HAP-1 (cell line): ENCODE measurements at regions not wholly inside any gene's neighbourhood (a gene's known extent, or its start where the extent isn't known, plus 50 kb on each side); places are given as distances from the start of the nearest gene placed in this dataset.
"Not testable (repeated sequence)": the region's sequence is repeated elsewhere in the genome, so short reads cannot be mapped to it uniquely, and the experiment has no call there.

Experiments used
- DNase-seq, 2 experiments: peaks; one replicate each; pipeline ENCODE4 v3.0.0-alpha.2; 2016 to 2020; ENCODE audit warnings: low spot score in 2 of 2
- H3K27me3 ChIP-seq: fragments of 250-450 bp; sonication (Bioruptor Pico); 2 replicates; pipeline ENCODE4 v1.5.1; 2020; ENCODE audit warnings: low read depth, mild to moderate bottlenecking, moderate library complexity
- H3K36me3 ChIP-seq: fragments of 250-450 bp; sonication (Bioruptor Pico); replicated peaks from 2 replicates; pipeline ENCODE4 v1.5.1; 2020; ENCODE audit warnings: mild to moderate bottlenecking
- H3K4me1 ChIP-seq: fragments of 250-450 bp; sonication (Bioruptor Pico); 2 replicates; pipeline ENCODE4 v1.5.1; 2020; ENCODE audit warnings: mild to moderate bottlenecking
- H3K4me3 ChIP-seq: fragments of 250-450 bp; sonication (Bioruptor Pico); 2 replicates; pipeline ENCODE4 v1.5.1; 2020; ENCODE audit warnings: mild to moderate bottlenecking, moderate library complexity
- H3K9me3 ChIP-seq: fragments of 250-450 bp; sonication (Bioruptor Pico); 2 replicates; pipeline ENCODE4 v1.5.1; 2020; ENCODE audit warnings: mild to moderate bottlenecking, moderate library complexity
- in situ Hi-C: fragments of 300-500 bp; cut with MboI; formaldehyde crosslinking; loops from 3 replicates; pipeline ENCODE4 v1.14.3; 2020; ENCODE audit warnings: low sequenced_read_pairs, inconsistent platforms, mixed read lengths

DNA sequence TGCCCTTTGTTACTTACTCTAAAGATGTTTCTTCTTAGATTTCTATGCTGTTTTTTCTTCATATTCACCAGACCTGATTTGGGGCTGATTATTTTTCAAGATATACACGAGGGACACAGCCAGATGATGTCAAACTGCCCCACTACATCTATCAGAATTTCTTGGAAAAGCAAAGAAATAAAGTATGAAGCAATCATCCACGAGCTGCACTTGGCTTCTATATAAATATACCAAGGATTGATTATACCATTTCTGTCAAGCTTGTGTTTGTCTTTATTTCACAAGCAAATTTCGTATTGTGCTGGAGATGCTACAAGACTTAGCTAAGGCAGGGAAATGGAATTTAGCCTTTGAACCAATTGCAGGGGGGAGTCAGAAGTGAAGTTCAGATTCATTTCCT, 715.1 kb upstream of the NR2F2 start:
- in situ Hi-C loops, result no loop called here
- Histone ChIP-seq H3K4me3 (no peak overlapping the region), H3K27me3 (no peaks in the 10 kb centered on the region), H3K36me3 (no peaks in the 10 kb centered on the region), H3K4me1 (no peaks in the 10 kb centered on the region), H3K9me3 (no peaks in the 10 kb centered on the region)
- DNase-seq, result no peak

- no peak overlapping the region for H3K4me3 ChIP-seq
- no peaks in the 10 kb centered on the region for H3K27me3 ChIP-seq
- in situ Hi-C loops, result no loop called here
- DNase-seq, result no peak
- no peaks in the 10 kb centered on the region for H3K9me3 ChIP-seq
- no peaks in the 10 kb centered on the region for H3K4me1 ChIP-seq
- no peaks in the 10 kb centered on the region for H3K36me3 ChIP-seq
Observed at GRCh38 chr15:95616306-95616705, 714.2 kb upstream of the NR2F2 start.

- H3K4me1 ChIP-seq, result no peaks in the 10 kb centered on the region
- H3K4me3 ChIP-seq, result no peak overlapping the region
- in situ Hi-C loops, result no loop called here
- no peak for DNase-seq
- H3K36me3 ChIP-seq, result no peaks in the 10 kb centered on the region
- no peaks in the 10 kb centered on the region for H3K9me3 ChIP-seq
- H3K27me3 ChIP-seq, result no peaks in the 10 kb centered on the region
Observed at GRCh38 chr15:95620934-95621579, 709.4 kb upstream of the NR2F2 start.

DNA sequence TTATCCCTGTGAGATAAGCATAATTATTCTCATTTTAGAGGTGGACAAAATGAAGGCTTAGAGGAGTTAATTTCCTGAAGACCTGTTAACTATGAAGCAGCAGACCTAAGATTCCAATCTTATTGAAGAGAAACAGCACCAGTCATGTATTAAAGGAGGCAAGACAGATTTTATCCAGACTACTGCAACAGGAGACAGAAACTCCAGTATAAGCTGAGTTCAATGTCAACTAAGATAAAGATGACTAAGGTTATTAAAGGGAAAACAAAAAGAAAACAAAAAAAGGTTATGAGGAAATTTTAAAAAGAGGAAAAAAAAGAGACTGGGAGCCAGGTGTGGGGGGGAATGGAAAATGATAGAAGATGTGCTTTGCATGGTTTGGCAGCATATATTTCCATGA, 707.7 kb upstream of the NR2F2 start:
- DNase-seq, result no peak
- no peaks in the 10 kb centered on the region for H3K36me3 ChIP-seq
- no peaks in the 10 kb centered on the region for H3K27me3 ChIP-seq
- H3K4me1 ChIP-seq, result no peaks in the 10 kb centered on the region
- H3K9me3 ChIP-seq, result no peaks in the 10 kb centered on the region
- in situ Hi-C loops, result no loop called here
- H3K4me3 ChIP-seq, result no peak overlapping the region

GRCh38 chr15:95624100-95624499, 706.4 kb upstream of the NR2F2 start:
- no peaks in the 10 kb centered on the region for H3K27me3 ChIP-seq
- H3K4me1 ChIP-seq, result no peaks in the 10 kb centered on the region
- in situ Hi-C loops, result no loop called here
- no peaks in the 10 kb centered on the region for H3K36me3 ChIP-seq
- DNase-seq, result no peak
- no peak overlapping the region for H3K4me3 ChIP-seq
- H3K9me3 ChIP-seq, result no peaks in the 10 kb centered on the region

DNA sequence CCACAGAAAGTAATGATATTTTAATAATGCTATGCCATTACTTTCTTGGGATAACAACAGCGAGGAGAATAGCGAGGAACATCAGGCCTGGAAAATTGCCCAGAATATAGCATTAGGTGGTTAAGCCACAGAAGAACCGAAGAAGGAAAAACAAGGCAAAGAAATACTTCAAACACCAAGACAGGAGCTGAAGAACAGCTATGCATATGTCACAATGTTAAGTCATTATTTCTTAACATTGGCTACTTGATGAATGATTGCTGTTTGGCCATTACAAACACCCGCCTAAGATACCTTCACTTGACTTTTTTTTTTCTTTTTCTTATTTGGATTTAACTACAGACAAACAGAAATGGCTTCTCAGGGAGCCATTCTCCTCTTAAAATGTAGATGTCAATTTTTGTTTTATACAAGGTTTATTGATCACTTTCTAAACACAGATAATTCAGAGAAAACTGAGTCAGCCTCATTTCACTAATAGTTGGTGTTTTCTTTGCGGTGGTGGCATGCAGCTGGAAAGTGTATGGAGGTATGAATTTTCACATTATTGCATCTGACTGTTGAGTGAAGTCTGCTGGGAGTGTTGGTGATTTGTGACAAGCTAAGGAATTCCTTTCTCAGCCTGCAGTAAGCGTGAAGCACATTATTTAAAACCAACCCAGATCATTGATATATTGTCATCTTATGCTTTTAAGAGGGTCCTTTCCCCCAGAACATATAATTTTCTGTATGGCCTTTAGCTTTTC, 705.7 kb upstream of the NR2F2 start:
- no peak overlapping the region for H3K4me3 ChIP-seq
- DNase-seq, result no peak
- H3K4me1 ChIP-seq, result no peaks in the 10 kb centered on the region
- H3K36me3 ChIP-seq, result no peaks in the 10 kb centered on the region
- no peaks in the 10 kb centered on the region for H3K9me3 ChIP-seq
- in situ Hi-C loops, result no loop called here
- no peaks in the 10 kb centered on the region for H3K27me3 ChIP-seq

GRCh38 chr15:95626501-95627361, 703.8 kb upstream of the NR2F2 start:
- H3K4me3 ChIP-seq, result no peak overlapping the region
- in situ Hi-C loops, result no loop called here
- no peaks in the 10 kb centered on the region for H3K4me1 ChIP-seq
- no peaks in the 10 kb centered on the region for H3K9me3 ChIP-seq
- DNase-seq, result no peak
- no peaks in the 10 kb centered on the region for H3K36me3 ChIP-seq
- H3K27me3 ChIP-seq, result no peaks in the 10 kb centered on the region

DNA sequence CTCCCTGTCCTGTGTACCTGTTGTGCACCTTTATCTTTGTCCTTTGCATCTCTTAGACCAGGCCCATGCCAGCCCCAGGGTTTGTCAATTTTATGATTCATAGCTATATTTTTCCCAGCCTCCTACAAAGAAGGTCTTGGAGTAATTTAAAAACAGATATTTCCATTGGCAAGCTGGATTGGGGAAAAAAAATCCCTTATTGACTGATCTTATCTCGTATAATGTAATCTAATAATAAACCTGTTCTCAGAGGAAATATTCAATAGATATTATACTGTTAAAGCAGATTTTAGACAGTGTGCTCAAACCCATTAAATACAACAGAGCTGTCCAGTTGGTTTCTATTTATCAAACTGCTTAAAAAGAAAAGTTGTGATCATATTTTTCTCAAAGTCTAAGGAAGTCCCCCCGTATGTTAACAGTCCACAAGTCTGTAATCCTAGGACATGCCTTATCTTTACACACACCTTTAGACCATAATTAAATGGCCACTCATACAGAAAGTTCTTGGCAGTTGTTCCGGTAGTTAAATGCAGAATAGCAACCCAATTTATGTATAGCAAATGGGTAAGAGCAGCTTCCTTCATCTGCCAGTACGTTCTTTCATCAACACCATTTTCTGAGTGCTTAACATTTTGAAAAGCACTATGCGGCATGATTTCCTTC, 700.9 kb upstream of the NR2F2 start:
- no peak overlapping the region for H3K4me3 ChIP-seq
- no peaks in the 10 kb centered on the region for H3K36me3 ChIP-seq
- H3K9me3 ChIP-seq, result 0 out of 2 replicates have a peak, but pooled peaks cover 2% of the 10 kb centered on the region
- H3K4me1 ChIP-seq, result no peaks in the 10 kb centered on the region
- H3K27me3 ChIP-seq, result no peaks in the 10 kb centered on the region
- in situ Hi-C loops, result no loop called here
- no peak for DNase-seq

GRCh38 chr15:95630683-95631082, 699.8 kb upstream of the NR2F2 start:
- no peak overlapping the region for H3K4me3 ChIP-seq
- no peak for DNase-seq
- in situ Hi-C loops, result no loop called here

GRCh38 chr15:95635666-95636065, 694.8 kb upstream of the NR2F2 start:
- Histone ChIP-seq H3K36me3 (no peaks in the 10 kb centered on the region), H3K4me1 (peaks cover 3% of the 10 kb centered on the region; the same call in 1 of the 2 replicates)

More at GRCh38 chr15:95630683-95631082, 699.8 kb upstream of the NR2F2 start:
- H3K27me3 ChIP-seq, result no peaks in the 10 kb centered on the region
- H3K36me3 ChIP-seq, result no peaks in the 10 kb centered on the region
- H3K9me3 ChIP-seq, result 0 out of 2 replicates have a peak, but pooled peaks cover 2% of the 10 kb centered on the region
- no peaks in the 10 kb centered on the region for H3K4me1 ChIP-seq

GRCh38 chr15:95636107-95636506, 694.4 kb upstream of the NR2F2 start:
- in situ Hi-C loops, result no loop called here
- peaks cover 3% of the 10 kb centered on the region; the same call in 1 of the 2 replicates for H3K4me1 ChIP-seq
- H3K4me3 ChIP-seq, result no peak overlapping the region
- H3K36me3 ChIP-seq, result no peaks in the 10 kb centered on the region
- no peak for DNase-seq
- H3K27me3 ChIP-seq, result no peaks in the 10 kb centered on the region
- 0 out of 2 replicates have a peak, but pooled peaks cover 2% of the 10 kb centered on the region for H3K9me3 ChIP-seq

More at GRCh38 chr15:95635666-95636065, 694.8 kb upstream of the NR2F2 start:
- in situ Hi-C loops, result no loop called here
- Histone ChIP-seq H3K9me3 (0 out of 2 replicates have a peak, but pooled peaks cover 2% of the 10 kb centered on the region), H3K4me3 (no peak overlapping the region), H3K27me3 (no peaks in the 10 kb centered on the region)
- no peak for DNase-seq

GRCh38 chr15:95637234-95637633, 693.3 kb upstream of the NR2F2 start:
- H3K9me3 ChIP-seq, DNase-seq, H3K27me3 ChIP-seq, H3K4me1 ChIP-seq, H3K4me3 ChIP-seq, in situ Hi-C loops, H3K36me3 ChIP-seq: not testable (repeated sequence)

- Histone ChIP-seq H3K4me3 (no peak overlapping the region), H3K4me1 (peaks cover 3% of the 10 kb centered on the region; the same call in 1 of the 2 replicates), H3K36me3 (no peaks in the 10 kb centered on the region), H3K27me3 (no peaks in the 10 kb centered on the region), H3K9me3 (no peaks in the 10 kb centered on the region)
- in situ Hi-C loops, result no loop called here
- no peak for DNase-seq
Observed at GRCh38 chr15:95639208-95639607, 691.3 kb upstream of the NR2F2 start.
